ENCODE measurements at regions not wholly inside any gene's neighbourhood (a gene's known extent, or its start where the extent isn't known, plus 50 kb on each side); places are given as distances from the start of the nearest gene placed in this dataset.
A peak's percentile ranks its signal among the peaks of the same experiment; 100 is the strongest.
"Not testable (repeated sequence)": the region's sequence is repeated elsewhere in the genome, so short reads cannot be mapped to it uniquely, and the experiment has no call there.

- no peak for DNase-seq
These were observed 74.9 kb upstream of the ABLIM1 start for GRCh38 chr10:114732931-114733330.

DNA sequence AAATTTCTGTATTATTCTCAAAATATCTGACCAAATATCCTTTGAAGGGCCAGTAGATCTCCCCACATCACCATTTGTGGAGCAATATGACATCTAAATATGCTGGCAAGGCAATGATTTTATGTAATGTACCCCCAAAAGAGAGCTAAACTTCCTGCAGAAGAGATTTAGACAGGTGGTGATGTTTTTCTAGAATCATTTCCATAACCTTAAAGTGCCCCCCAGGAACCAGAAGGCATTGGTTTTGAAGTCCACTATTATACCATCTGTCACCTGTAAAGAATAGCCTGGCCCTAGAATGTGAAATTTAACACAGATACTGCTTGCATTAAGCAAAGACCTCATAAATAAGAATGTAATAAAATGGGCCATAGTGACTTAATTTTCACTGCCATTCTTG lies 77.9 kb upstream of the ABLIM1 start:
- no peak for DNase-seq

- DNase-seq, result no peak
These were observed 77.9 kb upstream of the FHIP2A start for GRCh38 chr10:114743521-114744231.

GRCh38 chr10:114746531-114746930 lies 75.0 kb upstream of the FHIP2A start:
- no peak for DNase-seq

DNA sequence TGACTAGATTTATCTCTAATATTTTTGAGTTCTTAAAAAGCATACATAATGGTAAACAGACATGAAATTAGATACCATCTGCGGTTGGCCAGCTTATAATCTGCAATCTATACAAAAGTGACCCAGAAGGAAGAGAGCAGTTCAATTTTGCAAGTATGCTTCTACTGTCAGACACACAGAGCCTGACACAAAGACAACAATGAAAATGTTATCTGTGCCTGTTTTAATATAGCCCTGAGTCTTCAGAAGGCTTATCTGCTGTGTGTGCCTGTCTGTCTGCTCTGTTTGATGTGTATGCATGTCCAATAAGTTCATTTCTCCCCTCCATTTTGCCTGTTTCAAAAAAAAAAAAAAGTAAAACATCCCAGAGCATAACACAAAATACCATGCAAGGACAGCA lies 73.3 kb upstream of the FHIP2A start:
- DNase-seq, result no peak

DNA sequence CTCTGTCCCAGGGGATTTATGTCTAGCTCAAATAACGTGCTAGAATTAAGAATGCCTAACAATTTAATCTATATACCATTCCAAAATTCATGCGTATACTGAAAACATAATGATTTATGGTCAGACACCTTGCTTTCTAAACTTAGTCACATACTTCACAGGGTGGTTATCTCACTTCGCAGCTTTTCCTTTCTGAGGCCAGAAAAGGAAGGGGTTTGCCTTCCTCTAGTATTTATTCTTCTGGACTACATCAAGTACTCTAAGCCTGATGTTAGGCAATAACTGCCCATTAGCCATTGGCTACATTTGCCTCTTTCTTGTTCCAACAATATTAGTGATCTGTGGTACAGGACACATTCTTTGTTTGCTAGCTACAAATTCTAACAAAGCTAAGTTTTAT lies 72.6 kb upstream of the FHIP2A start:
- DNase-seq, result no peak

GRCh38 chr10:114749510-114749909 lies 72.1 kb upstream of the FHIP2A start:
- no peak for DNase-seq

GRCh38 chr10:114751856-114752255 lies 69.7 kb upstream of the FHIP2A start:
- DNase-seq, result peak; percentile 64

DNA sequence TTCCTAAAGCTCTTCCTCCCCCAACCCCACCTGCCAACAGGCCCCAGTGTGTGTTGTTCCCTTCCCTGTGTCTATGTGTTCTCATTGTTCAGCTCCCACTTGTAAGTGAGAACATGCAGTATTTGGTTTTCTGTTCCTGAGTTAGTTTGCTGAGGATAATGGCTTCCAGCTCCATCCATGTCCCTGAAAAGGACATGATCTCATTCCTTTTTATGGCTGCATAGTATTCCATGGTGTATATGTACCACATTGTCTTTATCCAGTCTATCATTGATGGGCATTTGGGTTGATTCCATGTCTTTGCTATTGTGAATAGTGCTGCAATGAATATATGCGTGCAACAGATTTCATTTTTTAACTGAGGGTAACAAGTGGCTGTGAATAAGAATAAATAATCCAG lies 69.0 kb upstream of the FHIP2A start:
- DNase-seq, result not testable (repeated sequence)

GRCh38 chr10:114753126-114753525 lies 68.5 kb upstream of the FHIP2A start:
- DNase-seq, result peak; percentile 72

GRCh38 chr10:114754445-114755320 lies 66.9 kb upstream of the FHIP2A start:
- peak; percentile 63 for DNase-seq

DNA sequence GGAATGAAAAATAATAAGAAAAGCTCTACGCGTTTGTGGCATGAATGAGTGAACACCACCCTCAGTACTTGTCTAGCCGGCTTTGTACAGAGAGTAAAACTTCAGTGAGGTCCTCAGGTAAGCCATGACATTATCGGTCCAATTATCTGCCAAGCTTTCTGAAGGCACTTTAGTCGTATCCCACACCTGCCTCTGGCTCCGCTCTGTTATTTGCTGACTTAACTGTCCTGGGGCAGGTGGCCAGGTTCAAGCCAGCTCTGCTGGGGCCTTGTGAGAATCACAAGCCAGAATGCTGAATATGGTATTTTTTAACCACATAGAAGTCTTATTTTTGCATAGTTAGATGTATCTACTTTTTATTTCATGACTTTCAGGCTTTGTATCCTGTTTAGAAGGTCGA lies 66.0 kb upstream of the FHIP2A start:
- no peak for DNase-seq

DNA sequence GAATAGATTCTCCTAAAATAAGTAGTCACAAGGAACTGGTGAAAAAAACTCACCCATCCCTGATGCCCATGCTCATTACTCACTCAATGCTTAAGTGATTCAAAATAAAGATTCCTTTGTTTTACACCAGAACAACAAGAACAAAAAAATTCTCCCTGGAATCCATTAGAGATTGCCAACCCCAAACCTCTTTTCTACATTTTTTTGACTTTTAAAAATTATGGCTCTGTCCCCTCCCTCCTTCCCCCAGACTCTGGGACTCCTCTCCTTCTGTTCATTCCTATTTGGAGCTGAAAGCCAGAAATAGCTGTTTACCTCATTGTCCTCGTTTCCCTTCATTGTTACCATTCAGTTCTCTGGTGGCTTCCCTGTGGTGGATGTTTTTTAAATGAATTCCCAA lies 63.2 kb upstream of the FHIP2A start:
- DNase-seq, result no peak

DNA sequence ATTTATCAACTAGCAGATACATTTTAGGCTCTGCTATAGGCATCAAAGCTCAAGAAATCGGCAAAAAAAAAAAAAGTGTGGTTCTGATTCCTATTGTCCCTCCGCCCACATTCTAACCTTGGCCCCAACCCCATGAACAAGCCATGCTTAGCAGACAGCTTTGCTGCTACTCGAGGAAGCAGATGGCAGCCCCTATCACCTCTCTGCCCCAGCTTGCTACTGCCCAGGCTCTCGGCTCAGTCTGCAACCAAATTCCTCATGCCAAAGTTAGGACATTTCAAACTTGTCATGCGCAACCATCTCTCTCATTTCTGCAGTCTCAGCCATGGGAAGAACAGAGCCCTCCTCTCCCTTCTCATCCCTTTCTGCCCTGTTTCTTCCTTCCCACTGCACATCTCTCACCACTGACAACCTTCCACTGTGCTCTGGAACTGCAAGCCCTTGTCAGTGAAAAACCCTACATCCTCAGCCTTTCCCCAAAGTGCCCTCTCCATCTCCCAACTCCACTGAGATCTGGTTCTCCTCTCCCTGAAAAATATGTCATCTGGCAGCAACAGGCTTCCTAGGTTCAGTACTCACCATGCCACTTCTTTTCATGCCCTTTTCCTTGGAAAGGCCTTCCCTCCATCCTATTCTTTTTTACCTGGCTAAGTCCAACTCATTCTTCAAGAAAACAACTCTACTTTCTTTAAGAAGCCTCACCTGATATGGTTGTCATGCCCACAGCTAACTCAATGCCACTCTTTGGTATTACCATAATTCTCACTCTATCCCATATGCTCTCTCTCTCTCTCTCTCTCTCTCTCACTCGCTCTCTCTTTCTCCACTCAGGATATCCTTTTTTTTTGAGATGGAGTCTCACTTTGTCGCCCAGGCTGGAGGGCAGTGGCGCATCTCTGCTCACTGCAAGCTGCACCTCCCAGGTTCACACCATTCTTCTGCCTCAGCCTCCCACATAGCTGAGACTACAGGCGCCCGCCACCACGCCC lies 60.1 kb upstream of the FHIP2A start:
- DNase-seq, result no peak

- DNase-seq, result no peak
These were observed 58.8 kb upstream of the FHIP2A start for GRCh38 chr10:114762811-114763210.

DNA sequence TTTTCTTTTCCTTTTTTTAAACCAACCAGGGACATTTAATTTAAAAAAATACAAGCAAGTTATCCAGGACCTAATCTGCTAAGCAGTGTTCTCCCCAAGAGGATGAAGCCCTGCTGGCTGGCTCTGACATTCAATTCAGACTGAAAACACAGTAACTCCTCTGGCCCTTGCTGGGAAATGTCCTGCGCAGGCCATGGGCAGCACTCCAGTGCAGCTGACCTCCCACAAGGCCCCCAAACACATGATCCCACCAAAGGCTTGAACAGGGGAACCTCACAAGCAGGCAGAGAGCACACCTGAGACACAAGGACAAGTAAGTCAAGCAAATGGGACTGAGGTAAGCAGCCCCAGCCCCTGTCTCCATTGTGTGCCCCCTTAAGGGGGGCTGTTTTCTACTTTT lies 56.9 kb upstream of the FHIP2A start:
- no peak for DNase-seq

DNA sequence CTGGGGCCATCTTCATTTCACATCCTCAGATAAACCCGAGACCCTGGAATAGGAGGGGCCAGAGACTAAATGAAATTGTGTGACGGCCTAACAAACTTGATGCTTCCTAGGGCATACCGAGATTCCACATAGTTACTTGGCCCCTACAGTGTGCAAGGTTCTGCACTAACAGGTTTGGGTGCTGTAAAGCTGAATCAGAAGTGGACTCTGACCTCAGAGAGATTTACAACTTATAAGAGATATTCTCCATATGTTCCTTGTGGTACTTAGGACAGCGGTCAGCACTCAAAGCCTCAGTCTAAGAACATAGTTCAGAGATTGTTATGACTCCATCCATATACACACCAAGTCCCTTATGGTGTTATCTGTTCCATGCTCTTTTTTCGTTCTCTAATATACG lies 55.1 kb upstream of the FHIP2A start:
- no peak for DNase-seq

GRCh38 chr10:114767101-114767985 lies 54.2 kb upstream of the FHIP2A start:
- peak; percentile 58 for DNase-seq

- no peak for DNase-seq
These were observed 53.4 kb upstream of the FHIP2A start for GRCh38 chr10:114767986-114768821.

- no peak for DNase-seq
These were observed 51.6 kb upstream of the FHIP2A start for GRCh38 chr10:114770009-114770408.

- no peak for DNase-seq
These were observed 50.4 kb upstream of the FHIP2A start for GRCh38 chr10:114771157-114771556.
